Lower leg skin (tissue), 4 donors: ENCODE measurements at regions not wholly inside any gene's neighbourhood (a gene's known extent, or its start where the extent isn't known, plus 50 kb on each side); places are given as distances from the start of the nearest gene placed in this dataset.

Experiments
- DNase-seq, 2 donors: peaks; one replicate each; pipeline ENCODE4 v3.0.0-alpha.2; 2019; ENCODE audit warnings: low spot score in 2 of 2
- H3K4me3 ChIP-seq: fragments of 200-600 bp; sonication (generic); 2 replicates; pipeline ENCODE4 v1.5.1; 2017; ENCODE audit warnings: mild to moderate bottlenecking, low read depth; ENCODE audit not compliant: poor library complexity, severe bottlenecking
- CTCF ChIP-seq, 3 donors: fragments of 450-650 bp; IDR thresholded peaks; one replicate each; pipeline ENCODE4 v1.5.1; 2016; ENCODE audit warnings: antibody characterized with exemption in 3 of 3, mild to moderate bottlenecking in 3 of 3, moderate library complexity in 2 of 3
- POLR2A ChIP-seq, 2 donors: fragments of 450-650 bp; IDR thresholded peaks; one replicate each; pipeline ENCODE4 v1.6.1; 2016 to 2017; ENCODE audit warnings: antibody characterized with exemption in 2 of 2, mild to moderate bottlenecking in 1 of 2, moderate library complexity in 1 of 2
- WGBS, 2 donors: methylation state at CpG; one replicate each; pipeline ENCODE4 v1.1.5; 2018; 5-methylcytosine and 5-hydroxymethylcytosine counted together
- intact Hi-C: fragments of 100-400 bp; cut with DNase I; formaldehyde crosslinking; loops from one replicate; pipeline ENCODE4 v1.15.0; 2023; ENCODE audit warnings: low total_unique reads

- 73 to 94% methylated on average over 2 of the region's 2 CpGs for WGBS, 2 donors
- TF ChIP-seq POLR2A (IDR thresholded peaks at IDR 0.05) = no peak
- TF ChIP-seq CTCF (IDR thresholded peaks at IDR 0.05) = no peak
- DNase-seq = peak in 1 of 2 donors; percentile 56
- intact Hi-C loops = no loop called here
- H3K4me3 ChIP-seq = no peak overlapping the region
Measured at GRCh38 chr6:44036196-44036595, 91.1 kb downstream of the MRPL14 start.

- no peak overlapping the region for H3K4me3 ChIP-seq
- WGBS, 2 donors = 68 to 72% methylated on average over 3 of the region's 3 CpGs
- TF ChIP-seq CTCF (IDR thresholded peaks at IDR 0.05) = no peak
- no peak for TF ChIP-seq POLR2A (IDR thresholded peaks at IDR 0.05)
- intact Hi-C loops = no loop called here
- peak in 1 of 2 donors; percentile 74 for DNase-seq
Measured at GRCh38 chr6:44035621-44036020, 91.6 kb downstream of the MRPL14 start.

- peak in 1 of 2 donors; percentile 72 for DNase-seq
- intact Hi-C loops = no loop called here
- WGBS, 2 donors = 73 to 80% methylated on average over 3 of the region's 3 CpGs
- no peak overlapping the region for H3K4me3 ChIP-seq
- TF ChIP-seq CTCF (IDR thresholded peaks at IDR 0.05) = no peak
- TF ChIP-seq POLR2A (IDR thresholded peaks at IDR 0.05) = no peak
Measured at GRCh38 chr6:44034931-44035345, 92.3 kb downstream of the MRPL14 start.

GRCh38 chr6:44034391-44034861, 92.8 kb downstream of the MRPL14 start:
- TF ChIP-seq CTCF (IDR thresholded peaks at IDR 0.05) (no peak), POLR2A (IDR thresholded peaks at IDR 0.05) (no peak)
- DNase-seq = peak in 1 of 2 donors; percentile 75
- intact Hi-C loops = no loop called here

GRCh38 chr6:44030812-44031454, 96.3 kb downstream of the MRPL14 start:
- H3K4me3 ChIP-seq = no peak overlapping the region
- peak in 1 of 2 donors; percentile 40 for DNase-seq
- intact Hi-C loops = no loop called here
- no peak for TF ChIP-seq POLR2A (IDR thresholded peaks at IDR 0.05)
- no peak for TF ChIP-seq CTCF (IDR thresholded peaks at IDR 0.05)
- WGBS, 2 donors = 86 to 89% methylated on average over 7 of the region's 7 CpGs

More at GRCh38 chr6:44034391-44034861, 92.8 kb downstream of the MRPL14 start:
- H3K4me3 ChIP-seq = no peak overlapping the region
- 50 to 55% methylated on average over 4 of the region's 4 CpGs for WGBS, 2 donors
